Osteoblast (primary cell): ENCODE measurements at regions not wholly inside any gene's neighbourhood (a gene's known extent, or its start where the extent isn't known, plus 50 kb on each side); places are given as distances from the start of the nearest gene placed in this dataset.

ENCODE experiments used
- DNase-seq: peaks from one replicate; pipeline ENCODE4 v3.0.0; 2011; ENCODE audit warnings: low spot score, mixed read lengths; ENCODE audit not compliant: insufficient read length; ENCODE audit errors: missing footprints
- H2AFZ ChIP-seq: 2 replicates; pipeline ENCODE4 v1.6.0; 2011; ENCODE audit warnings: mild to moderate bottlenecking, low read length
- H3K27ac ChIP-seq: 2 replicates; pipeline ENCODE4 v1.5.1; 2011; ENCODE audit warnings: mild to moderate bottlenecking, low read depth, low read length, moderate library complexity
- H3K27me3 ChIP-seq: 2 replicates; pipeline ENCODE4 v1.6.0; 2012; ENCODE audit warnings: mild to moderate bottlenecking, control low read depth, inconsistent platforms, low read length, moderate library complexity; ENCODE audit not compliant: insufficient read depth
- H3K36me3 ChIP-seq: 2 replicates; pipeline ENCODE4 v1.5.1; 2011; ENCODE audit warnings: mild to moderate bottlenecking, low read length, control low read depth, moderate library complexity; ENCODE audit not compliant: insufficient read depth
- H3K4me1 ChIP-seq: 2 replicates; pipeline ENCODE4 v1.5.1; 2011; ENCODE audit warnings: mild to moderate bottlenecking, low read length, control low read depth, moderate library complexity; ENCODE audit not compliant: insufficient read depth
- H3K4me2 ChIP-seq: 2 replicates; pipeline ENCODE4 v1.6.0; 2011; ENCODE audit warnings: mild to moderate bottlenecking, low read length; ENCODE audit not compliant: insufficient read depth
- H3K4me3 ChIP-seq: fragments of 200-600 bp; sonication (generic); 3 replicates; pipeline ENCODE4 v1.5.1; 2012; ENCODE audit warnings: mild to moderate bottlenecking, low read length, inconsistent platforms; ENCODE audit not compliant: insufficient read depth
- H3K79me2 ChIP-seq: 2 replicates; pipeline ENCODE4 v1.6.0; 2012; ENCODE audit warnings: mild to moderate bottlenecking, low read length, control low read depth, inconsistent platforms; ENCODE audit not compliant: insufficient read depth
- H3K9me3 ChIP-seq: 2 replicates; pipeline ENCODE4 v1.5.1; 2011; ENCODE audit warnings: low read depth, low read length, control low read depth
- H4K20me1 ChIP-seq: 2 replicates; pipeline ENCODE4 v1.6.0; 2012; ENCODE audit warnings: mild to moderate bottlenecking, low read length, control low read depth; ENCODE audit not compliant: insufficient read depth
- TF ChIP-seq, protein P1 (sequence below): IDR thresholded peaks from 2 replicates; pipeline ENCODE4 v1.5.1; 2011; ENCODE audit warnings: mild to moderate bottlenecking, low read depth, low read length, moderate library complexity; ENCODE audit errors: extremely low read depth

DNA sequence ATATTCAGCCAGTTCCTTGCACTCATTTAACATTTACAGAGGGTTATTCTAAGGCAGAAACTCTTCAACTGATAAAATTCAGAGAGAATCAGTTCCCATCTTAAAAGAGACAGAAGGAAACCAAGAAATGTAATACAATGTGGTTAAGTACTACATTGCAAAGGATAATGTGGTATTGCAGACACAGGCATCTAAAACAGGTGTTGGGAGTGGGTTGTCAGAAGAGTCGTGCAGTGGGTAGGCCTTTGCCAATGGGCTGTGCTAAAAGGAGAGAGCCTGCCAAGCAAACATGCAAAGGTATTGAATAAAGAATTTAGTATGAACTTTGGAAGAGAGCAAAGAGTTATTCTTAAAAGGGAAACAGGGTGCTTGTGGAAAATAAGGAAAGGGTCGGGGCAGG is 1044.4 kb upstream of the DIAPH2 start:
- Histone ChIP-seq H3K27ac (no peak overlapping the region), H3K4me3 (no peak overlapping the region), H4K20me1 (no peaks in the 10 kb centered on the region), H3K9me3 (no peaks in the 10 kb centered on the region), H2AFZ (no peak overlapping the region), H3K36me3 (no peaks in the 10 kb centered on the region), H3K27me3 (no peaks in the 10 kb centered on the region), H3K4me1 (no peaks in the 10 kb centered on the region), H3K79me2 (no peaks in the 10 kb centered on the region), H3K4me2 (no peak overlapping the region)
- DNase-seq: no peak
- TF ChIP-seq, protein P1, sequence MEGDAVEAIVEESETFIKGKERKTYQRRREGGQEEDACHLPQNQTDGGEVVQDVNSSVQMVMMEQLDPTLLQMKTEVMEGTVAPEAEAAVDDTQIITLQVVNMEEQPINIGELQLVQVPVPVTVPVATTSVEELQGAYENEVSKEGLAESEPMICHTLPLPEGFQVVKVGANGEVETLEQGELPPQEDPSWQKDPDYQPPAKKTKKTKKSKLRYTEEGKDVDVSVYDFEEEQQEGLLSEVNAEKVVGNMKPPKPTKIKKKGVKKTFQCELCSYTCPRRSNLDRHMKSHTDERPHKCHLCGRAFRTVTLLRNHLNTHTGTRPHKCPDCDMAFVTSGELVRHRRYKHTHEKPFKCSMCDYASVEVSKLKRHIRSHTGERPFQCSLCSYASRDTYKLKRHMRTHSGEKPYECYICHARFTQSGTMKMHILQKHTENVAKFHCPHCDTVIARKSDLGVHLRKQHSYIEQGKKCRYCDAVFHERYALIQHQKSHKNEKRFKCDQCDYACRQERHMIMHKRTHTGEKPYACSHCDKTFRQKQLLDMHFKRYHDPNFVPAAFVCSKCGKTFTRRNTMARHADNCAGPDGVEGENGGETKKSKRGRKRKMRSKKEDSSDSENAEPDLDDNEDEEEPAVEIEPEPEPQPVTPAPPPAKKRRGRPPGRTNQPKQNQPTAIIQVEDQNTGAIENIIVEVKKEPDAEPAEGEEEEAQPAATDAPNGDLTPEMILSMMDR: no peak

DNA sequence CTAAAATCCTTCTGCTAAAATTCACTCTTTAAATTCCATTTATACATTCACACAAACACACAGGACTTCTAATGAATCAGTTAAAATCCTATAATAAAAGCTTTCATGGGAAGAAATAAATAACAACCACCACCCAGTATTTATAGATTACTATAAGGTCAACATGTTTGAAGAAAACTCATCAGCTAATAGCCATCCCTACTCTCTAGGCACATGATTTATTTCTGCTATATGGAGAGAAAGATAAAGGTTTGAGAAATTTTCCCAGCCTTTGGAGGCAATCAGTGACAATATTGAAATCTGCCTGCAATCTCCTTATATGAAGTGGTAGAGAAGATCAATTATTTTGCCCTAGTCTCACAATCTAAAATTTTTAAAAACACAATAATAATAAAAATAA is 1038.9 kb upstream of the DIAPH2 start:
- H3K79me2 ChIP-seq: no peaks in the 10 kb centered on the region
- no peaks in the 10 kb centered on the region for H3K9me3 ChIP-seq
- DNase-seq: no peak
- H3K4me2 ChIP-seq: no peak overlapping the region
- no peaks in the 10 kb centered on the region for H4K20me1 ChIP-seq
- no peaks in the 10 kb centered on the region for H3K4me1 ChIP-seq
- no peaks in the 10 kb centered on the region for H3K27me3 ChIP-seq
- no peak overlapping the region for H2AFZ ChIP-seq
- H3K36me3 ChIP-seq: no peaks in the 10 kb centered on the region
- no peak overlapping the region for H3K4me3 ChIP-seq
- H3K27ac ChIP-seq: no peak overlapping the region
- TF ChIP-seq, protein P1: no peak

DNA sequence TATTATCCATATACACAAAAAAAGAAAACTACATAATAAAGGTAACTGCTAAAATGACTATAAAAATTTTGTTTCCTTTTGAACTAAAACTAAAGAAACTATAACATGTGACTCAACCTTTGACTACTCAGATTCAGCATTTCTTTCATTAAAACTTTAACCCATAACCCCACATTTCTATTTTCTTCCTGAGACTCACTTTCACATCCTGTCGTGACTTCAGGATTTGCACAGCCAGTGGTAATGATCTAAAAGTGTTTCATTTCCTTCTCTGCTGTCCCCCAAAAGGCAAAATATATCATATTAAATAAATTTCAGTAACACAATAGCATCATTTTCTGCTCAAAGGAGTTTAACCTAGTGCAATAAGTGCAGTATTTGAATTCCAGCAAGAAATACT is 1022.4 kb upstream of the DIAPH2 start:
- Histone ChIP-seq H3K27ac (no peak overlapping the region), H4K20me1 (no peaks in the 10 kb centered on the region), H3K36me3 (no peaks in the 10 kb centered on the region), H3K4me2 (no peak overlapping the region), H3K4me3 (no peak overlapping the region), H3K79me2 (no peaks in the 10 kb centered on the region), H3K27me3 (no peaks in the 10 kb centered on the region), H2AFZ (no peak overlapping the region), H3K4me1 (no peaks in the 10 kb centered on the region), H3K9me3 (no peaks in the 10 kb centered on the region)
- TF ChIP-seq, protein P1: no peak
- no peak for DNase-seq

DNA sequence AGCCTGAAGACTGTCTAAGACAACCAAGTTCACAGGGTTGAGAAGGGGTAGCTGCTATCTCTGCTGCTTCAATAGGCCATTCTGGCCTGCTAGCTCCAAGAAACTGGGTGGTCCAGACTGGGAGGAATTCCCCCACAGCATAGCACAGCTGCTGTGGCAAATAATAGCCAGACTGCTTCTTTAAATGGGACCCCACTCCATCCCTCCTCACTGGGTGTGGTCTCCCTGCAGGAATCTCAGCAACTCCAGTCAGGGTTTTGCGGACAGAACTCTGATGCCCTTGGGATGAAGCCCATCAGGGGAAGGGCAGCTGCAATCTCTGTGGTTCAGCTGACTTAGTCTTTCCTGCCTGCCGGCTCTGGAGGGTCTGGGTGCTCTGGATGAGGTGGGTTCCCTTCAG is 1018.6 kb upstream of the DIAPH2 start:
- DNase-seq: no peak
- Histone ChIP-seq H3K4me1 (no peaks in the 10 kb centered on the region), H3K36me3 (no peaks in the 10 kb centered on the region), H3K27me3 (no peaks in the 10 kb centered on the region), H4K20me1 (no peaks in the 10 kb centered on the region), H3K79me2 (no peaks in the 10 kb centered on the region), H2AFZ (no peak overlapping the region), H3K4me2 (no peak overlapping the region), H3K4me3 (no peak overlapping the region), H3K27ac (no peak overlapping the region), H3K9me3 (no peaks in the 10 kb centered on the region)
- TF ChIP-seq, protein P1: no peak
